GM19452 (cell line): ENCODE measurements at regions not wholly inside any gene's neighbourhood (a gene's known extent, or its start where the extent isn't known, plus 50 kb on each side); places are given as distances from the start of the nearest gene placed in this dataset.
"Not testable (repeated sequence)": the region's sequence is repeated elsewhere in the genome, so short reads cannot be mapped to it uniquely, and the experiment has no call there.

ENCODE experiments used
- ATAC-seq: cut with Tn5 transposase; IDR thresholded peaks from one replicate; pipeline ENCODE4 v1.9.1; 2021; ENCODE audit not compliant: unreplicated experiment

DNA sequence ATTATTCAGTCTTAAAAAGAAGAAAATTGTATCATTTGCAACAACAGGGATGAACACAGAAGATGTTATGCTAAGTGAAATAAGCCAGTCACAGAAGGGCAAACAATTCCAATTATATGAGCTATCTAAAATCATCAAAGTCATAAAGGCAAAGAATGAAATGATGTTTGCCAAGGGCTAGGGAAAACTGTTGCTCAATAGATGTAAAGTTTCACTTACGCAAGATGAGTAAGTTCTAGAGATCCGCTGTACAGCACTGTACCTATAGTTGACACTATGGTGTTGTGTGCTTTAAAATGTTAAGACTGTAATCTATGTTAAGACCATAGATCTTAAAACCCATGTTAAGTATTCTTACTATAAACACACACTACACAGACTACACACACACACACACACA, 904.6 kb upstream of the LRRN3 start:
- ATAC-seq = no peak

DNA sequence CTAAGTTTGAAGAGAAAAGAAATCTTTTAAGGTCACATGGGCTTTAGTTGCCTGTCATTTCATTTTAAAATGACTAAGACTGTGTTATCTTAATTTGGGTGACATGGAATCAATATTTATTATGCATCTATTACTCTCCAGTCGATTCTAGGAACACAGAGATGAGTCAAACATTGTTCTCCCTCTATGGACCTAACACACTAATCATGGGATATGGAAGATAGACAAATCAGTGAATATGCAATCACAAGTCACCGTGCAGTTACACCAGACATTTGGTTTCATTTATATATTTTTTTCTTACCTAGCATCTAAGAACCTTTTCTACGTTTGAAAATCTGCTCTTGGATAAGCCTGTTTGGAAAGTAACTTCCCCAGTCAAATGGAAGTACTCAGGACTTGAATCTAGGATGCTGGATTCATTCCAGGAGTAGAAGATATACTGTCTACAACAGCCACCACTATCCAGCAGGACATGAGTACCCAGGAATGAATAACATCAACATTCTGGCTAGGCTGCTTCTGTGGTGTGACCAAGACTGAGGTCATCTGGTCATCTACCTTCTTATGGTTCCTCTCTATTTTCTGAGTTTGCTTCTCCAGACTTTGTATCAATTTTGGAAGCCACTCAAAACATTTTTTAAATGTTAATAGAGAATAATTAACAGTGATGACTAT, 902.9 kb upstream of the LRRN3 start:
- no peak for ATAC-seq

DNA sequence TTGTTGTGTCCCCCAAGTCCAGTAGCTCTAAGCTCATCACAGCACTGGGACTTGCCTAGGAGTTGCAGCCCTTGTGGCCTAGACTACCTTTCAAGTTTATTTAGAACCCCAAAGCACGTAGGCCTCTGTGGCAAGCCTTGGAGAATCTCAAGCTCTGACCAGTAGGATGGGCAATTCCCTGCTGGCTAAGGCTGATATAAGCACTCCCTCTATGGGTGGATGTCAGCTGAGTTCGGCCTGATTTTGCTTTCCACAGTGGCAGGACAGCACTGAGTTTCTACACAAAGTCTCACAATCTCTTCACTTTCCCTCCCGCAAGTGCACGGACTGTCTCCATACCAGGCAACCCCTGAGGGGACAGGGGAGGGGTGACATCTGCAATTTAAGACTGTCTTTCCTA, 886.4 kb upstream of the LRRN3 start:
- no peak for ATAC-seq

DNA sequence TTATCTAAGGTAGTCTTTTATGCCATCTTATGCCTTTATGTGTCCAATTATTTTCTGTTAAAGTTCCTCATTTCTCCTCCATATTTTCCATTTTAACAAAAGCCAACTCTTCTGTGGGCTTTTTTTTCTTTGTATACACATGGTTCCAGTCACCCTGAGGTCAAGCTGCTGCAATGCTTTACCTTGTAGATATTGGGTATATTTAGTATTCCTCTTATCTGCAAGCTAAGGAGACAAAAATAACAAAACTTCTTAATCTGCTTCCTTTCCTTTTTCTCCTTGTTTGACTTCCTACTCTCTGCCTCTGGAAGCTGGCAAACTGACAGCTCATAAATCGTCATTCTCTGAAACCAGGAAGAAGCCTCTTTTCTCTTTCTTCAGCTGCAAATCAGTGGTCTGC, 885.0 kb upstream of the LRRN3 start:
- no peak for ATAC-seq

DNA sequence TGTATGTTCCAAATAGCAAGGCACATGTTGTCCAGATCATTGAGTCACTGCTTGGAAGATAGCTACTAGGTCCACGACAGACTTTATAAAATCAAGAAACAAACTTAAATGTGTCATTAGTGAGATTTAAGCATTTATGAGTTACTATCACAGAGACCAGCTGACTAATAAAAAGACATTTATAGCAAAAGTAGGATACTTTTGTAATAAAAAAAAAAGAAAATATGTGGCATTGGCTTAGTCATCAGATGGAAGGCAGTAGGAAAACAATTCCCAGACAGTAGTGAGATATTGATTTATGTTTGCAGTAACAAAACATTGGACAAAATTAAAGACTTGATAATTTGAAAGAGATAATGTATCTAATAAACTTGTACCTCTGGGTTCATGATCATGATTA, 881.0 kb upstream of the LRRN3 start:
- no peak for ATAC-seq

DNA sequence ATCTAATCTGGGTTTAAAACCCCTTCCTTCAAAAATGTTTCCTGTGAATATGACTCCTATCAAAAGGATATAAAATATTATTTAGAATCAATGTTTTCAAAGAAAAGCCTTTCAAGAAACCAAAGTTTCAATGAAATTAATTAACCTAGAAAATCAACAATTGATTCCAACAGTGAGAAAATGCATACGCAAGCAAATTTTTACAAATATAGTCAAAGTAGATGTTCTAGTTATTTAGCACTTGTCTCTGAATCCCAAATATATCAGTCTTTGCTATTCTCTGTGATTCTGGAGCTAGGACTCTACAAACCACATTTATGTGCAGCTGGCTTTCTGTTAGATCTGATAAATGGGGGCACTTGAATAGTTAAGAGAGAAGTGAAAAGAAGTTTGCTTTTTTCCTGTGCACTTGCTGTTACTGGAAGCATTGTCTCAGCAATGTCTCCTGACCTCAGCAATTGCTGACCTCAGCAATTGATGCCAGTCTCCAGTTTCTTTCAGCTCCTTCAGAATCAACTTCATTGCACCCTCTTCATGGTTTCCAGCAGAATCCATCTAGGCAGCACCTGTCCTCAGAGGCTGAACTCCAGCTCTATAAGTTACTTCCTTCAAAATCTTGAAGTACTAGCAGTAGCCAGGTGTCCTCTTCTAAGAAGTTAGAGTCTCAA, 879.9 kb upstream of the LRRN3 start:
- no peak for ATAC-seq

DNA sequence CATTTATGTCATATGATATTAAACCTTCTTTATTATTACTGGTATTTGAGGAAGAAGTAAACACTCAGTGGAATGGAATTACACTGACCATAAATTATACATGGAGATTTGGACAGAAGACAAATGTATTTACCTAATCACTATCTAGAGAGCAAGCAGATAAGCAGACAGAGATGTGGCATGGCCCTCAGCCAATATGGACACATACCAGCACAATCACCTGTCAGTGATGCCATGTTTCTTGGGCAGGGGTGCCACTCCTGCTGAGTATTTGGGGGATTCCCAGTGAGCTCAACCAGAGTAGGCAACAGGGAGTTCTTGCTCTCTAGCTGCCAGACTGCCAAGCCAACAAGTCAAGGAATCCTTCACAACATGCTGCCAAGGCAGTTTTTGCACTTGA, 866.3 kb upstream of the LRRN3 start:
- no peak for ATAC-seq

DNA sequence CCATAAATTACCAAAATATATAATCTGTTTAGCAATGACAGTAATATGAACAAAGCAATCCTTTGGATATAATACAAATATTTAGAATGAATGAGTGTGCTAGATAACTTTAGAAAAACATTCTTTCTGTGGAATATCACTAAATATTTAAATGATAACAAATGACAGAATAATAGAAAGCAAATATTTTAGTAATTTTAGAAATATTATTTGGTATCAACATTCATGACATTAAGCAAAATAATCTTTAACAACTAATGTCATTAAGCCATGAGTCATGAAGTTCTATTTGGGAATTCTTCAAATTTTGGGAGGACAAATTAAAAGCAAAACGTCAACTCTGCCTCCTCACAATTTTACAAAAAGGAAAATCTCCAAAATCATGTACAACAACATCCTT, 844.8 kb upstream of the LRRN3 start:
- no peak for ATAC-seq

DNA sequence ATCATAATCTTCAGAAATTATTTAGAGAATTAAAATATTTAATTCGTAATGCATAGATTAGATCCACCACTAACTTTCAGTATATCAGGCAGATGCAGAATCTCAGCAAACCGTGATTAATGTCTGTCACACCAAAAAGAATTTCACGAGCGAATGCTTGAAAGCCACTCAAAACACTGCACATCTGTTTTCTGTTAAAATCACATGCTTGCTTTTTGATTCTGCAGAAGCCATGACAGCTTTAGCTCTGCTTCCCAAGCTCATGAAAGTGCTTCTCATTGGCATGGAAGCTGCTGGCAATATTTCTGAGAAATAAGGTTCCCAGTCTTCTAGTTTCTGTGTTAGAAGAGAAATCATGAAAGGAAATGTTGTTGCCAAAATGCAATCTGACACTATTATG, 837.8 kb upstream of the LRRN3 start:
- ATAC-seq = no peak

DNA sequence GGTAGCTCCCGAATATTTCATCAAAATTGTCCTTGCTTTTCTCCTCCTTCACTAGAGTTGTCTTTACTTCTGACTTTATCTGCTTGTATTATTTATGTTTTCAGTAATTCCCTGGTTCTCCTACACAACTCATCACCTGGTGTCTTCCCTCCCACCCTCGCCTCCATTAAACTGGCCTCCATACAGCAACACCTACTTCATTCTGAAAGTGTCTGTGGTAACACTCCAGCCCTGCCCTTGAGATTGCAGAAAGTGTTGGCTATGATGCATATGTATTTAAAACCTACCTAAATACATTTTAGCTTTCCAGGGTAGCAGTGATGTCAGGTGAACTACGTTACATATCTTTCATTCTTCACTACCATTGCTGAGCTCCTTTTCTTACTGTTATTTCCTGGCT, 833.3 kb upstream of the LRRN3 start:
- no peak for ATAC-seq

DNA sequence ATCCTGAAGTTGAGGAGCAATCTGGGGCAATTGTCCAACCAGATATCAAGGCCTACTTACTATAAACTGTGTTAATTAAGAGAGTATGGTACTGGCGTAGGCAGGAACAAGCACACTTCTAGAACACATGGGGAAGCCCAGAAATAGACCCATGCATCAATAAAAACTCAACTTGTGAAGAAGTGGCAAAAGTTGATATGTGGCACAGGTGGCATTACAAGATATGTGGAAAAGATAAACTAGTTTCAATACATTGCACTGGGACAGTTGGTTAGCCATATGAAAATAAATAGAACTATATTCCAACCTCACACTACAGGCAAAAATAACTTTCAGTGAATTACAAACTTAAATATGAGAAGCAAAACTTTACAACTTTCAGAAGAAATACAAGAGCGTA, 828.7 kb upstream of the LRRN3 start:
- no peak for ATAC-seq

DNA sequence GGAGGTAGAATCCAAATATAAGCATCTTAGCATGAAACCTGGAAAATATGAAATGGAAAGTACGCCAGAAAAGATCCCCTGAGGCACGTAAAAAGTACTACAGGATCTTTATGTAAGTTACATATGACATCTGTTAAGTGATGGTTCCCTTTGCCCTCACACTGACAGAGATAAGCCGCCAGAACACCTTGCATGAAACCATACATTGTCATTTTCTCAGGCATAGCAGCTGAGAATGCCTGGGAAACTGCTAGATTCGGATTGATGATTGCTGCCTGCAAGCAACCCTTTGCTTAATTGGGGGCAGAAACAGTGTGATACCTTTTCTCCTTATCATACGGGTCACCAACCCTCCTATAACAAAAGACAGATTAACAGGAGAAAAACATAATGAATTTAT, 826.6 kb upstream of the LRRN3 start:
- ATAC-seq = no peak

DNA sequence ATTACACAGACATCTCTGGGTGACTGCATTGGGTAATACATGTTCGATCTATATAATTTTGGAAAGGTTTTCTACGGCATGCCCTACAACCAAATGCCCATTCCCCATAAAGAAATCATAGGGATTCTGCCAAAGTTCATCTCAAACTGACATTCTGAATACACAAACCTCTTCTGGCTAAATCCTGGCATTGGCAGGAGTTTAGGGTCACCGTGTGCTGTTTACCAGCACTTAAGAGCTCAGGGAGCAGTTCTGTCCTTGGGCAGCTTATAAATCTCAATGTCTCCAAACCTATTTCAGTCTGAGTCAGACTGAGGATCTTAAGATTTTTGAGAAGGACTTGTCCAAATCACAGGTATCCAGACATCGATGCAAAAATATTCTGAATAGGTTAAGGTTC, 809.6 kb upstream of the LRRN3 start:
- ATAC-seq = no peak

DNA sequence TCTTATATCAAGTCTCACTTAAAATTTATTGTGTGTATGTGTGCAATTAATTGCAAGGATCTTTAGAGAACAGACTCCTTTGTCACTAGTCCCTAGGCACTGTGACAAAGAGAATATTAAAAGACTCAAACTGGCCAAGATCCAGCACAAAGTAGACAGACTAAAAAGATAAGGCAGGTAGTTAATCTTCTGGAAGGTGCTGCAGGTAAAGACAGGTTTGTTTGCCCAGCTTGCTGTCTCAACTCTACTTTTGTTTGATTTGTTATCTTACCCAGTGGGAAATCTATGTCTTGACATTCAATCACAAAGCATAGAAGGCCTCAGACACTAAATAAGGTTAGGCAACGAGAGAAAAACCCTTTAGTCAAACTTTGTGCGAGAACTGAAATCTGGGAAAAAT, 807.9 kb upstream of the LRRN3 start:
- ATAC-seq = no peak

DNA sequence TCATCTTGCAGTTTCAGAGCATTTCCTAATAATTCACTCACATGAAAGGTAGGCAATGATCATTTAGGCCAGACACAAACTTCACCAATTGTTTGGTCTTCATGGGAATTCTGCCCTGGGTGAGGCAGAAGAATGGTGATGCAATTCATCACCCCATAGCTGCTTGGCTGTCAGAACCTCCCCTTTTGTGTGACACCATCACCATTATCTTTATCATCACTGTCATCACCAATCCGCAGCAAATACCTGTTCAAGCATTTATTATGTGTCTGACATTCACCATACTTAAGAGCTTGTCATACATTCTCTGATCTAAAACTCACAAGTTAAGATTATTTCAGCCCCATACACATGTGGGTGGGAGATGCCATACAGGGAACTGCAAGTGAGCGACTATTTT, 799.5 kb upstream of the LRRN3 start:
- ATAC-seq = no peak

DNA sequence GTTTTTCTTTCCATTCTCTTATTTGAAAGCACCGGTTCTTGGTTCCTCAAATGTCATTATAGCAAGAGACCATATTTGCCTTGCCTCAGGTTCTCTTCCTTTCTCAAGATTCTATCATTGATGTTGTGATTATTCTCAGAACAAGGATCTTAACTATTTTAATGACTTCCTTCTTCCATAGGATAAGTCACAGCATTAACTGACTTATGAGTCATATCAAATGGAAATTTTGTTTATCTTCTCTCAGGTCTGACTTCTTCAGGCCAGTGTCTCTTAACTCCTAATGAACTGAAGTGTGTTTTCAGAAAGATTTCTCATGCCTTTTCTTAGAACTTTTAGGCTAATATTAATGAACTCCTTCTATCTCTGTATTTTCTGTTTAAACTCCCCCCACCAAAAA, 794.6 kb upstream of the LRRN3 start:
- ATAC-seq = no peak

DNA sequence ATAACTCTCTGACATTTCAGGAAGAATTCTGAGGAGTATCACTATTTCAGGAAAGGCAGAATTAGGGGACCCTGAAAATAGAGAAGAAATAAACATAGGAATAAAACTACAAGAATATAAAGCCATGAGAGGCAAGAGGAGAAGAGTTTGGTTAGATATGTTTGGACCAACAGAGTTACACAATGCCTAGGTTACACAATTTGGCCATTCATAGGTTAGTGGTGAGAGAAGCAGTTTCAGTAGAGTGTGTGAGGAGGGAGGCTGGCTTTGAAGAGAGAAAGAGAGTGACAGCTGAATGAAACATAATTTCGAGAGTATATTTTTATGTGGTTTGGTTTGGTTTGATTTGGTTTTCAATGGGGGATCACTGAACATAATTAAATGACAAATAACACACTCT, 783.2 kb upstream of the LRRN3 start:
- ATAC-seq = no peak

DNA sequence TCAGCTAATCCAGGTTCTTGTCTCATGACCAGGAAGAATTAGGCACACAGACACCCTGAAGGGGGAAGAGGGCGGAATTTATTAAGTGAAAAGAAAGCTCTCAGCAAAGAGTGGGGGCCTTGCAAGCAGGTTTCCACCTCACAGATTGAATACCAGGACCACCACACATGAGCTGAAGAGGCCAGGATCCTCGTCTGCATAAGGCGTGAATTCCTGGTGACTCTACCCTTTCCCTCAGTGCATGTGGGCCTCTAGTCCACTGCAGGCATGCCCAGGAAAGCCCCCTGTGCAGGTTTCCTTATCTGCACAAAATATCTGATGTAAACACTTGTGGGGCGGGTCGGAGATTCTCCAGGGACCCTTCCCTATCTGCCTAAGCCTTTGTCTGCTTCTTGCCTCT, 782.1 kb upstream of the LRRN3 start:
- no peak for ATAC-seq

DNA sequence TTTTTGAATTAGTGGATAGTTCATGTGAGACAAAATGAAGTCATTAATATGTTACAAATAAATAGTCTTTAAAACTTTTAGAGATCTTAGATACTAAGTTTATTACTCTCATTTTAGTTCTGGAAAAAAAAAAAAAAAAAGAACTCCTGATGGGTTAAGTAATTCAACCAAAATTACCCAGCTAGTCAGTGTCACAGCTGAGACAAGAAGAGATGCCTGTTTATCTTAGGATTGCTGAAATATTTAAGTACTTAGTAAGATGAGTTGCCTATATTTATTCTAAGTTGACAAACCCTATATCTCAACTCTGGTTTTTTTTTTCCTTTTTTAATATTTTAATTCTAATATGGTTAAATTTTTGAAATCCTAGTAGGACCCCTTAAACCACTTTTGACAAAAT, 781.0 kb upstream of the LRRN3 start:
- ATAC-seq = no peak

DNA sequence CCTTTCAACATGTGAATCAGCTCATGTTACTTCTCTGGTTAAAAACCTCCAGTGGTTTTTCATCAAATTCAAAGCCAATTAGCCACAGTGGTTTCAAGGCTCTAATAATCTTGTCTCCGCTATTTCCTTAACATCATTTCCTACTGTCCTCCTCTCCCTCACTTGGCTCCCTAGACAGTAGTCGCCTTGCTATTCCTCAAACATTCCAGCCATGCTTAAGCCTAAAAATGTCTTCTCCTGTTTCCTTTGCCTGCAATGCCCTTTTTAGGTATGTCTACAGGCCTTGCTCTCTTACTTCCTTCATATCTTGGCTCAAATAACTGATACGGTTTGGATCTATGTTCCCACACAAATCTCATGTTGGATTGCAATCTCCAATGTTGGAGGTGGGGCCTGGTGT, 779.4 kb upstream of the LRRN3 start:
- no peak for ATAC-seq

DNA sequence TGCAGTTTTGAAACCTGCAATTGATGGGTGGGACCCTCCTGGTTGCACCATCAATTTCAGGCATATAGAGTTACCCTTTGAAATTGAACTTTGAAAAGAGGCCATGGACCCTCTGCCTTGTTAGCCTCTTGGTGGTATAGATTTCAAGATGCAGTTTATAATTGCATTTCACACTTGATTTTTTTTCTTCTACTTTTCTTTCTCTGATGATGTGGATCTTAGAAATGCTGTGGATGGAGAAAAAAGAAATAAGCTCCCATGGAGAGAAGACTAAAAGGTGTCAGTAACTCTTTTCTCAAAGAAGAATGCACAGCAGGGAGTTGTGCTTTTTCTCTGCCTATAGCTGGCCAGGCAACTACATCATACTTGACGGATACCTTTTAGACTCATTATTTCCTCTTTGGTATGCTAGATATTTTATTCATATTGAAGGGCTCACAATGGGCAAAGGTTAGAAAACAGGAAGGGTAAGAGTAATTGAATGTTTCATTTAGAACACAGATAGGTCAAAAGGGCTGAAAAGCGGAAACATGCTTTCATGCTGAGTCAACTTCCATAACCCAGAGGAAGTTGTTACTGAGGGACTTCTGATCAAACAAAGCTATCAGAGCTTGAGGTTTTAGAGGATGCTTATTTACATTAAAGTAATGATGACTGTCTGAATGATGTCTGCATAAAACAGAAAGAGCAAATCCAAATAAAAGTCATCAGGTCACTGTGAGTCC, 773.2 kb upstream of the LRRN3 start:
- ATAC-seq = no peak

DNA sequence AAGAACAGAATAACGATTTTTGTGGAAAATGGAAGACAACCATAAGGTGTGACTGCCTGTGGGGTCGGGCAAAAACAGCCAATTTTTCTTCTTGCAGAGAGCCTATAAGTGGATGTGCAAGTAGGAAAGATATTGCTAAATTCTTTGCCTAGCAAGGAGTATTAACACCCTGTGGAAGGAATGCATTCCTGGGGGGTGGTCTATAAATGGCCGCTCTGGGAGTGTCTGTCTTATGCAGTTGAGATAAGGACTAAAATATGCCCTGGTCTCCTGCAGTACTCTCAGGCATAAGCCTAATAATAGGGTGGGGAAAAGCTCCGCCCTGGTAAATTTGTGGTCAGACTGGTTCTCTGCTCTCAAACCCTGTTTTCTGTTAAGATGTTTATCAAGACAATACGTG, 770.6 kb upstream of the LRRN3 start:
- not testable (repeated sequence) for ATAC-seq

DNA sequence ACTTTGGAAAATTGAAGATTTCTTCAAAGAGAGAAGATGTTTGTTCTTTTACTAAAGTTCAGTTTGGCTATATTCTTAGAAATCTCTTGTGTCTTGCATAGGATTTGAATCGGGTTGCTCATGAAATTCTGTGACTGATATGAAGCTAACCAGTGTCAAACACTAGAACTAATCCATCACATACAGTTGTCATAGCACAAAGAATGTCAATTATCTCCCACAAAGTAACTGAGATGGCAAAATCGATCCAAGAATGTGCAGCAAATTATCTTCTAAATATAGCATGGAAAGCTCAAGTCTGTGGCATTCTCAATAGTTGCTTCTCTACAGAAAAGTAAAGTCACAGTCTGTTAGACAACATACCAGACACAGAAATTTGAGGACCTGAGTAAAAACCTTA, 768.1 kb upstream of the LRRN3 start:
- no peak for ATAC-seq
